HFF-Myc (cell line): ENCODE measurements at regions not wholly inside any gene's neighbourhood (a gene's known extent, or its start where the extent isn't known, plus 50 kb on each side); places are given as distances from the start of the nearest gene placed in this dataset.

ENCODE experiments used
- DNase-seq: peaks from one replicate; pipeline ENCODE4 v3.0.0-alpha.2; 2011; ENCODE audit warnings: low read depth; ENCODE audit errors: extremely low read depth
- H3K4me3 ChIP-seq: replicated peaks from 2 replicates; pipeline ENCODE4 v1.5.1; 2011; ENCODE audit warnings: low read depth, mild to moderate bottlenecking, control low read depth, low read length
- CTCF ChIP-seq: IDR thresholded peaks from 2 replicates; pipeline ENCODE4 v1.5.1; 2012; ENCODE audit warnings: mild to moderate bottlenecking, low read depth, low read length, control low read depth; ENCODE audit errors: missing control alignments

DNA sequence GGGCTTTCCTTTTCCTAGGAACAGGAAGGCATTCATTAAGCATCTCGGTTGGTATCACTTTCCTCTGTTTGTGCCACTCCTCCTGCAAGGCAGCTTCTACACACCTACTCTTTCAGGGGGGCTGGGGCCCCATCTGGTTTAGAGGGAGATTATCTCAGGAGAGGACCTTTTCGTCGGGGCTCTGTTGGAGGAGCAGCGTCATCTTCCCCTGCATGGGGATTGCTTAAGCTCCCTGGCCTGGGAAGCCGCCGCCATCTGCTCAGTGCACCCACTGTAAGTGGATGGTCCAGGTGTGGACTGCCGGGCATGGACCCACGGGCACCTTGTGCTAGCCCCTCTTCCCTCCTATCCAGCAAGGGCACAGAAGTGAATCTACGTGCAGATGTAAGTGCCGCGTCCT lies 355.3 kb upstream of the SMIM21 start:
- no peak for TF ChIP-seq CTCF
- DNase-seq: no peak
- no peak overlapping the region for H3K4me3 ChIP-seq

DNA sequence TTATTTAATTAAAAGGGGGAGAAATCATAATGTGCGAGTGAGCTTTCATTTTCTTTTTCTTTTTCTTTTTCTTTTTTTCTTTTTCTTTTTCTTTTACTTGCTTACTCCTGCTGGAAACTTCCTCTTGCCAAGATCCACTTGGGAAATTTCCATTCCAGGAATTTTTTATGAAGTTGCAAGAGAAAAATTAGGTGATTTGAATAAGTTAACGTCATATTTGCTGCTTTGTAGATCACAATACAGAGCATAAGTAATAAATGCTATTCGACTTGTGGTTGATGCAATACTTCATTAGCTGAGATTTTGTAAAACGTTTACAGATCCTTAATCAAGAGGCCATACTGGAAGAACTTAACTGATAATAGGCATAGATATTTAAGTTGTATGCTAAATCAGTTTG lies 354.7 kb upstream of the SMIM21 start:
- H3K4me3 ChIP-seq: no peak overlapping the region
- DNase-seq: no peak
- TF ChIP-seq CTCF: no peak

GRCh38 chr18:75779910-75780309 lies 352.4 kb upstream of the SMIM21 start:
- no peak overlapping the region for H3K4me3 ChIP-seq
- DNase-seq: no peak
- TF ChIP-seq CTCF: no peak

GRCh38 chr18:75779450-75779849 lies 351.9 kb upstream of the SMIM21 start:
- no peak for TF ChIP-seq CTCF
- no peak for DNase-seq
- no peak overlapping the region for H3K4me3 ChIP-seq

- no peak for DNase-seq
- no peak overlapping the region for H3K4me3 ChIP-seq
- no peak for TF ChIP-seq CTCF
These were observed 350.1 kb upstream of the SMIM21 start for GRCh38 chr18:75777630-75778029.

- DNase-seq: no peak
- TF ChIP-seq CTCF: no peak
- no peak overlapping the region for H3K4me3 ChIP-seq
These were observed 347.6 kb upstream of the SMIM21 start for GRCh38 chr18:75775121-75775520.

GRCh38 chr18:75773618-75774017 lies 346.1 kb upstream of the SMIM21 start:
- H3K4me3 ChIP-seq: no peak overlapping the region
- no peak for DNase-seq
- TF ChIP-seq CTCF: no peak
